GM21737 (cell line): ENCODE measurements at regions not wholly inside any gene's neighbourhood (a gene's known extent, or its start where the extent isn't known, plus 50 kb on each side); places are given as distances from the start of the nearest gene placed in this dataset.
"Not testable (repeated sequence)": the region's sequence is repeated elsewhere in the genome, so short reads cannot be mapped to it uniquely, and the experiment has no call there.

Source experiments
- ATAC-seq: cut with Tn5 transposase; IDR thresholded peaks from one replicate; pipeline ENCODE4 v1.9.1; 2021; ENCODE audit warnings: mild to moderate bottlenecking, moderate library complexity; ENCODE audit not compliant: unreplicated experiment

DNA sequence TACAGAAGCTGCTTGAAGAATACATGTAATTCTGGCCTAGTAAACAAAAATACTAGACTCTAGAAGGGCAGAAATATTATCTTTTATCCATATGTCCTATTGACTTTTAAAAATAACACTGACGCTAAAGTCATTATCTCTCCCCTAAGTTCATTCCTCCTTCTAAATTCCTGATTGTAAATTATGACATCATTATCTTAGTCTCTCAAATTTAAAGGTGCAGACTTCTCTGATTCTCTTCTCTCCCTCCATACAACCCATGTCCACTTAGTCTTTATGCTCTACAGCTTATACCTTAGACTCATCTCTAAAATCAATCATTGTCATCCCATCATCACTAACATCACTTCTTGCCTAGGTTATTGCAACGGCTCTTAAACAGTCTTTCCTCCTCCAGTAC lies 327.9 kb upstream of the GRIA3 start:
- no peak for ATAC-seq

DNA sequence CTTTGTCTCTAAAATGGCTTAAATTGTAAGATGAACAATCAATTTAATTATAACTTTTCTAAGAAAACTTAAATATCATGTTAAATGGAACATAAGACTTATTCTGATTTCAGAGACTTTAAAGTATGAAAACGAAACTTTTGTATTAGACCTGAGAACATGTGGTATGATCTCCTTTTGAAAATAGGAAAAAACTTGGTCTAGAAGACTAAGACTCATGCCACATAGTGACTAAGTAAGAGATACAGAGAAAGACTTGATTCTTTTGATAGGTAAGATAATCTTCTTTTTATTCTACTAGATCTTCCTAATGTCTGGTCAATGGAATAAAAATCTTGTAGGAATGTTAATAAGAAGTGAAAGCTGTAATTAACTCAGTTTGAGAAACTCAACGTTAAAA lies 326.3 kb upstream of the GRIA3 start:
- ATAC-seq = no peak

DNA sequence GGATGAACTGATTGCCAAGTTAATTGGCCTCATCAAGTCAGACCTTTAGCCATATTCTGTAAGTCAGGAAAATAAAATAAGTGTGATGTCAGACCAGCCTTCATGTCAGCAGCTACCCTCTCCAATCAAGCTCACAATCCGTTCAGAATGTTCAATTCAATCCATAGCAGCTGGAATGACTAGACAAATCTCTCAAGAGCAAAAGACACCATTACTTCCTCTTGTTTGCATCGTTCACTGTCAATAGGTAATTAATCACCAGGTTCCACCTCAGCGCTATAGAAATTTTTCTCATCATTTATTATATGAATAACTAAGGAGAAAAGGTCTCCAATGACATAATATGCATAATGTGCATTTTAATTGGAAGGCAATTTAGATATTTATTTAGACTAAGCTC lies 321.0 kb upstream of the GRIA3 start:
- ATAC-seq = no peak

DNA sequence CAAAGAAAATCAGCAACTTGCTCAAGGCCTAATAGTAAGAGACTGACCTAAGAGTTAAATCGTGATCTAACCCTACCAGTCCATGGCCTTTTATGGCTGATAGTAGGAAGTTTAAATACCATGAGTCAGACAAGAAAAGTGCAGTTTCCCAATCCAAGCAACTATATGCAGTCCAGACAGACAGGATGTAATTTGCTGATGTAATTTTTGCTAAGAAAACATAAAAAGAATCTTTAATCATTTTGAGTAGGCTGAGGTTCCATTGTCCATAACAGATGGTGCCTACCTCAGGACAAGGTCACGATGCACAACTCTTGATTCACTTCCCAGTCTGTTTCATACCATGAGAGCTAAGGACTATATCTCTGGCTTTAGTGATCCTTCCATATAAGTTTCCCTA lies 317.5 kb upstream of the GRIA3 start:
- no peak for ATAC-seq

DNA sequence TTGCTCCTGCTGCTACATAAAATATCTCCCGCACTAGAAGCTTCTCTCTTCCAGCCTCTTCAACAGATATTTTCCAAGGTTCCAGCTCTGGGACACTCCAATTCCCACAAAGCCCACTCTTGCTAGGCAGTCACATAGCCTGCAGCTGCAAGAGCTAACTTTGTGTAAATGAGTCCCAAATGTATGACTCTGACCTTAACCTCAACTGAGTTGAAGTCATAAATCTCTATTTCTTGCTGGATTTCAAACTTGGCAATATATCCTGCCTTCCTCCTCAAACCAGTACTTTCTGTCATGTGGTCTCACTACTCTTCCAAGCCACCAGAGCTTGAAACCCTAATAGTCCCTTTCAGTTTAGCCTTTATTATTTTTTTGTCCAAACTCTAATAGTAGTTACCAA lies 315.4 kb upstream of the GRIA3 start:
- ATAC-seq = no peak

GRCh38 chrX:122869171-122869570 lies 314.9 kb upstream of the GRIA3 start:
- no peak for ATAC-seq

DNA sequence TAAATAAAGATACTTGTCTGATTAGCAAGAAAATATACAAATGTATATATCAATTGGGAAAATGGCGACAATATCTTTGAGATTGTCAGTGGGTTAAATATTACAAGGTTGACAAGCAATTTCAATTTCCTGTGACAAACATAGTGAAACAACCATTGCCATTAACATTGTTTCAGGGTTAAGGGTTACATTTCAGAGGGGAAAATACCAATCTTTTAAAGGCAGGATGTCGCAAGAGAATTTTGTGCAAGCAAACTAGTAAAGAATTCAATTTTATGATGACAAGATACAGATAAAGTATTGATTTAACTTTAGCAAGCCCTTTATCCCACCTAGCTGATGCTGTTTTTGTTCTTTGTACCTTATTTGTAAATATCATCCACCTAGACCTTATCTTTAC lies 305.8 kb upstream of the GRIA3 start:
- ATAC-seq = no peak

- no peak for ATAC-seq
These were observed 303.1 kb upstream of the GRIA3 start for GRCh38 chrX:122880952-122881351.

- ATAC-seq = no peak
These were observed 293.3 kb upstream of the GRIA3 start for GRCh38 chrX:122890729-122891128.

GRCh38 chrX:122906726-122907125 lies 277.4 kb upstream of the GRIA3 start:
- ATAC-seq = no peak

- no peak for ATAC-seq
These were observed 276.7 kb upstream of the GRIA3 start for GRCh38 chrX:122907375-122907774.

GRCh38 chrX:122910697-122911096 lies 273.4 kb upstream of the GRIA3 start:
- ATAC-seq = no peak

DNA sequence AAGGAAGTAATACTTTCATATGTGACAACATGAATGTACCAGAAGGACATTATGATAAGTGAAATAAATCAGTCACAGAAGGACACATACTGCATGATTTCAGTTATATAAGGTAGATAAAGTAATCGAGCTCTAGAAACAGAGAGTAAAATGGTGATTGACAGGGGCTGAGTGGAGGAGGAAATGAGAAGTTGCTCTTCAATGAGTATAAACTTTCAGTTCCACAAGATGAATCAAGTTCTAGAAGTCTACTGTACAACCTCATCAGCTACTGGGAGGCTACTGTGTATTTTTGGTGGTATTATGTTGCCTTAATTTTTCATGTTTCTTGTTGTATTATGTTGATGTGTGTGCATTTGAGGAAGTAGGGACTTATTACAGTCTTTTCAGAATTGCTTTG lies 270.9 kb upstream of the GRIA3 start:
- ATAC-seq = no peak

DNA sequence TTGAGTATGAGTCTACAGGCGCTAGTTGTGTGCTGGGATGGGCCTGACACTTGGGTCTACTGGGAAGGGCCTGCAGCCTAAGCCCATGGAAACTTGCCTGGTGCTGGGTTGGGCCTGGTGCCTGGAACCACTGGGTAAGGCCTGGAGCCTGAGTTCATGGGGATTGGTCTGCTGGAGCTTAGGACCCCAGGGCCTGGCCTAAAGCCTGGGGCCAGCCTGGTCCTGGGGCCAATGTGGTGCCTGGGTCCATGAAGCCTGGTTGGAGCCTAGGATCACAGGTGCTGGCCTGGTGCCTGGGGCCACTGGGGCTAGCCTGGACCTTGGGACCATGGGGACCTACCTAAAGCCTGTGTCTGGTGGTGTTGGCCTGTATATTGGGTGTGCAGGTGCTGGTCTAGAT lies 270.3 kb upstream of the GRIA3 start:
- ATAC-seq = no peak

- ATAC-seq = no peak
These were observed 269.8 kb upstream of the GRIA3 start for GRCh38 chrX:122914256-122914655.

DNA sequence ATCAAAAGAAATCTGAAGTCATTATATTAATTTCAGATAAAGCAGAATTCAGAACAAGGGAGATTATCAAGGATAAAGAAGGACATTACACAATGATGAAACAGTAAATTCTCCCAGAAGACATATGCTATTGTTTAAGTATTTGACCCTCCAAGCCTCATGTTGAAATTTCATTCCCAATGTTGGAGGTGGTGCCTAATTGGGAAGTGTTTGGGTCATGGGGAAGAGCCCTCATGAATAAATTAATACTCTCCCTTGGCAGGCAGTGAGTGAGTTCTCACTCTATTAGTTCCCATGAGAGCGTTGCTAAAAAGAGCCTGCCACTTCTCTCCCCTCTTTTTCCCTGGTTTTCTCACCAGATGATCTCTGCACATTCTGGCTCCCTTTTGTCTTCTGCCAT lies 249.9 kb upstream of the GRIA3 start:
- no peak for ATAC-seq

DNA sequence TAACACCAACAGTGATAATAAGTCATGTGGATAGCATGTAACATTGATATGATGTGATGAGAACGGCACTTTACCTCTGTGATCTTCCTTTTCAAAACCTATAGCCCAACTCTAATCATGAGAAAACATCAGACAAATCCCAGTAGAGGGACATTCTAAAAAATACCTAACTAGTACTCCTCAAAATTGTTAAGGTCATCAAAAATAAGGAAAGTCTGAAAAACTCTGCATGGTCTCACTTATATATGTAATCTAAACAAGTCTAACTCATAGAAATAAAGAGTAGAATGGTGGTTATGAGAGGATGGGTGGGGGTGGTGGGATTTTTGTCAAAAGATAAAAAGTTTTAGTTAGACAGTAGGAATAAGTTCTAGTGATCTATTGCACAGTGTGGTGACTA lies 243.9 kb upstream of the GRIA3 start:
- no peak for ATAC-seq

- no peak for ATAC-seq
These were observed 242.3 kb upstream of the GRIA3 start for GRCh38 chrX:122941806-122942205.

DNA sequence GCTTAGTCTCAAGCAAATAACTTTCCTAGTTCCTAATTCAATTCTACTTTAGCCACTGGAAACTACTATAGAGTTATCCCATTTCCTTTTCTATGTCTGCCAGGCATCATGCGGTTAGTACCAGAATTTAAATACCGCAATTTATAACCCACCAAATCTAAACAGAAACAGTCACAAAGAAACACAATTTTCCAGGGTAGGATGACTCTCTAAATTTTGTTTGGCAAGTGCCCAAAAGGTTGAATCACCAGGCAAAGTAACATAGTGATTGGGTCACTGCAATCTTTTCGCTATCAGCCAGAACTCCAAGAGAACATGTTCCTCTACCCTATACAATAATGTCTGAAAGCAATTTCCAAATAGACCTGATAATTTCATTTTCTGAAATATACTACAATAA lies 240.2 kb upstream of the GRIA3 start:
- ATAC-seq = no peak

- ATAC-seq = no peak
These were observed 238.8 kb upstream of the GRIA3 start for GRCh38 chrX:122945328-122945727.

DNA sequence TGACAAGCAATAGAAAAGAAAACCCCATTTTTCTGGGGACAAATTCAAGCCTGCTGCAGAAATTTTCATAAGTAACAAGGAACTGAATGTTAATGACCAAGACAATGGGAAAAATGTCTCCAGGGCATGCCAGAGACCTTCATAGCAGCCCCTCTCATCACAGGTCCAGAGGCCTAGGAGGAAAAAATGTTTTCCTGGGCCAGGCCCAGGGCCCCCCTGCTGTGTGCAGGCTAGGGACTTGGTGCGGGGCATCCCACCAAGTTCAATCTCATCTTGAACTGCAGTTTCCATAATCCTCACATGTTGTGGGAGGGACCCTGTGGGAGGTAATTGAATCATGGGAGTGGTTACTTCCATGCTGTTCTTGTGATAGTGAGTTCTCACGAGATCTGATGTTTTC lies 211.5 kb upstream of the GRIA3 start:
- no peak for ATAC-seq

- no peak for ATAC-seq
These were observed 201.6 kb upstream of the GRIA3 start for GRCh38 chrX:122982521-122982920.

DNA sequence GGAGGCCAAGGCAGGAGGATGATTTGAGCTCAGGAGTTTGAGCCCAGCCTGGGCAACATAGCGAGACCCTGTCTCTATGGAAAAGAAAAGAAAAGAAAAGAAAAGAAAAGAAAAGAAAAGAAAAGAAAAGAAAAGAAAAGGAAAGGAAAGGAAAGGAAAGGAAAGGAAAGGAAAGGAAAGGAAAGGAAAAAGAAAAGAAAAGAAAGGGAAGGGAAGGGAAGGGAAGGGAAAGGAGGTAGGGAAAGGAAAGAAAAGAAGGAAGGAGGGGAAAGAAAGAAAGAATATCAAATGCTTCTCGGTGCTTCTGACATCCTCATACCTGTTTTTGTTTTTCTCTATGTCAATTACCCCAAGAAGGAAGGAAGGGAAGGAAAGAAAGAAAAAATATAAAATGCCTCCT lies 181.2 kb upstream of the GRIA3 start:
- ATAC-seq = not testable (repeated sequence)

GRCh38 chrX:123013141-123013540 lies 170.9 kb upstream of the GRIA3 start:
- ATAC-seq = no peak
